ENCODE measurements at regions not wholly inside any gene's neighbourhood (a gene's known extent, or its start where the extent isn't known, plus 50 kb on each side); places are given as distances from the start of the nearest gene placed in this dataset.

DNA sequence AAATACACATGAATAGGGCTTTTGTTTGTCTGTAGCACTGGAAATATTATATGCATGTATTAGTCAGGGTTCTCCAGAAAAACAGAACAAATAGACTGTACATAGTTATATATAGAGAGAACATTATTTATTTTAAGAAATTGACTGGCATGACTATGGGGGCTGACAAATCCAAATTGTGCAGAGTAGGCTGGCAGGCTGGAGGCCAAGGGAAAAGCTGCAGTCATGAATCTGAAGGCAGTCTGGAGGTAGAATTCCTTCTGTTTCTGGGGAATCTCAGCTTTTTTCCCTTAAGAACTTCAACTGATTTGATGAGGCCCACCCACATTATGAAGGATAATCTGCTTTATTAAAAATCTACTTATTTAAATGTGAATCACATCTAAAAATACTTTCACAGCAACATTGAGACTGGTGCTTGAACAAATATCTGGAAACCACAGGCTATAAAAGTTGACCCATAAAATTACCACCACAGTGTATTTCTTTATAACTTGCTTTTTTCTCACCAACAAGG lies 344.2 kb upstream of the KIAA1217 start:
- TF ChIP-seq, protein P1, sequence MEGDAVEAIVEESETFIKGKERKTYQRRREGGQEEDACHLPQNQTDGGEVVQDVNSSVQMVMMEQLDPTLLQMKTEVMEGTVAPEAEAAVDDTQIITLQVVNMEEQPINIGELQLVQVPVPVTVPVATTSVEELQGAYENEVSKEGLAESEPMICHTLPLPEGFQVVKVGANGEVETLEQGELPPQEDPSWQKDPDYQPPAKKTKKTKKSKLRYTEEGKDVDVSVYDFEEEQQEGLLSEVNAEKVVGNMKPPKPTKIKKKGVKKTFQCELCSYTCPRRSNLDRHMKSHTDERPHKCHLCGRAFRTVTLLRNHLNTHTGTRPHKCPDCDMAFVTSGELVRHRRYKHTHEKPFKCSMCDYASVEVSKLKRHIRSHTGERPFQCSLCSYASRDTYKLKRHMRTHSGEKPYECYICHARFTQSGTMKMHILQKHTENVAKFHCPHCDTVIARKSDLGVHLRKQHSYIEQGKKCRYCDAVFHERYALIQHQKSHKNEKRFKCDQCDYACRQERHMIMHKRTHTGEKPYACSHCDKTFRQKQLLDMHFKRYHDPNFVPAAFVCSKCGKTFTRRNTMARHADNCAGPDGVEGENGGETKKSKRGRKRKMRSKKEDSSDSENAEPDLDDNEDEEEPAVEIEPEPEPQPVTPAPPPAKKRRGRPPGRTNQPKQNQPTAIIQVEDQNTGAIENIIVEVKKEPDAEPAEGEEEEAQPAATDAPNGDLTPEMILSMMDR (IDR thresholded peaks at IDR 0.05) = no peak
- TF ChIP-seq POLR2A (IDR thresholded peaks at IDR 0.05) (no peak), EP300 (IDR thresholded peaks at IDR 0.05) (no peak)

All from tibial nerve (tissue), 4 donors.